NCI-H2171 treated with DMSO at 0.1 percent for 48 hours (cell line): ENCODE measurements at regions not wholly inside any gene's neighbourhood (a gene's known extent, or its start where the extent isn't known, plus 50 kb on each side); places are given as distances from the start of the nearest gene placed in this dataset.
"Not testable (repeated sequence)": the region's sequence is repeated elsewhere in the genome, so short reads cannot be mapped to it uniquely, and the experiment has no call there.

Source experiments
- DNase-seq: peaks from one replicate; lab custom pipeline; 2025; lab: John Stamatoyannopoulos, UW

DNA sequence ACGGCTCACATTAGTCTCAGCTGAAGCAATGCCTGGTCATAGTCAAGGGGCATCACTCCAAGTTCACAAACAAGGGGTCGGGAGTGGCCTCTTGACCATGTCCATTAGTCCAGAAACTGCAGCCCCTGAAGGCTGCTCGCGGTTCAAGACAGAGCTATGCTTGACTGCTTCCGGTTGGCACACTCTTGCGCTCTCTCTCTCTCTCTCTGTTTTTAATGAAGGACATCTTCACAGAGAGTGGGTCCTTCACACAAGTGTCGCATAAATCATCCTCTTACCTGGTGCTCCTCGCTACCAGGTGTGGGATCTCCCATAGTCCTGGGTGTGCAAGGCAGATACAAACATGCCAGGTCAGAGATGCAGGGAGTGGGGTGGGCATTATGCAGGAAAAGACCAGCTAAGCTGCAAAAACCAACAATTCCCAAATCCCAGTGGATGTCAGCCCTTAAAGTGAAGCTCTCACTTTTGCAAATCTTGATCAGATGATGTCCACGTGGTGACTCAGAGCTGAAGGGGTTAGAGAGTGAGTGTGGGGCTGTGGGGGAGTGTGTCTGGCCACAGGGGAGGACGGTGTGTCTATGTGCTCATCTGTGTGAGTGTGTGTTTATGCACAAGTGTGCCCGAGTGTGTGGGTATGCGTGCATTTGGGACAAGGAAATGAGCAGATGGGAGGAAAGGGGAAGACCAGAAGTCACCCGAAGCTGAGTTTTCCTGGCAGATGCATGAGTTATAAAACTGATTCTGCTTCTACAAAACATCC lies 83.7 kb upstream of the PPP2R2D start:
- no peak for DNase-seq

DNA sequence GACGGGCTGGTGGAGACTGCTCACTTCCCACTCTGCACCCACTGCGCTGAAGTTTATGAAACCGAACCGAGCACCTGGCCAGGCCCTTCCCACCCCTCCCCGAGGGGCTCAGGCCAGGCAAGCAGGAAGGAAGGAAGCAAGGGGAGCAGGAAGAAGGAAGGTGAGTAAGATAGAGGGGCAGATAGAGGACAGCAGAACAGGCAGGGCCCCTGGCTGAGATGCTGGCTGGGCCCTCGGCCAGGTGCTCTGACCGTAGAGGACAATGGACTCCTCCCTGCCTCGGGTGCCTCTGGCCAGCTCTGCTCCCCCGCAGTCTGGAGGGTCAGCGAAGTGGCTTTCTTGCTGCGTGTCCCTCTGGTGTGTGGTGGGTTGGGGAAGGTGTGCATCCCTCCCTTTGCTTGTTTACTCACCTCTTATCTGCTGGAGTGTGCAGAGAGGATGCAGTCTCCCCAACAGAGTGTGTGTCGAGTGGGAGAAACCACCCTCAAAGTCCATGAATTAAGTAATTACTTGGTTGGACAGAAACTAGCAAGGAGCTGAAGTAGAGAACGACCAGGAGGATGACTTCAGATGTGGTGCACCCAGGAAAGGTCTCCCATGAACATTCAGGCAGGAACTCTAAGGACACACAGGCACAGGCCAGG lies 82.8 kb upstream of the PPP2R2D start:
- DNase-seq: no peak

GRCh38 chr10:131818510-131819234 lies 82.1 kb upstream of the PPP2R2D start:
- no peak for DNase-seq

DNA sequence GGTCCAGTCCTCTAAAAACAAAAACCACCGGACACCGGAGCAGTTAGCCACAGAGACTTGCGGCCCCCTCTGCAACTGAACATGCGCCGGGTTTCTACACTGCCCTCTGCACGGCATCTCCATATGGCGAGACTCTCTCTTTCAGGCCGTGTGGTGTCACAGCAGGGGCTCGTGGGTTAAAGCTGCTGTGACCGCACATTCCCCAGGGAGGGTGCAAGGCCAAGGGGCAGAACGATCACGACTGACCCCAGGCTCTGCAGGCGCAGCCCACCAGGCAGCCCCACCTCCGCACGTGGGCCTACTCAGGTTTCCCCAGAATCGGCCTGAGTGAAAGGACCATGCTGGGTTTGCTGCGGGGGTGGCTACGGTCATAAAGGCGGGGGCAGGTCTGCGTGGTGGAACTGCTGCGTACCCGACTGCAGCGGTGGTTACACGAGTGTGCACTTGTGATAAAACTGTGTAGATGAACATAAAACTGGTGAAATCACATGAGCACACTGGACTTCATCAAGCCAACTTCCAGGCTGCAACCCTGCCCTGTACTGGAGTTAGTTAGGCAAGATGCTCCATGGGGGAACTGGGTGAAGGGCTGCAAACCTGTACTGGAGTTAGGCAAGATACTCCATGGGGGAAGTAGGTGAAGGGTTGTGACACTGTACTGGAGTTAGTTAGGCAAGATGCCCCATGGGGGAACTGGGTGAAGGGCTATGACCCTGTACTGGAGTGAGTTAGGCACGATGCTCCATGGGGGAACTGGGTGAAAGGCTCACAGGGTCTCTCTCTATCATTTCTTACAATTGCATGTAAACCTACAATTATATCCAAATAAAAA lies 81.4 kb upstream of the PPP2R2D start:
- DNase-seq: no peak

DNA sequence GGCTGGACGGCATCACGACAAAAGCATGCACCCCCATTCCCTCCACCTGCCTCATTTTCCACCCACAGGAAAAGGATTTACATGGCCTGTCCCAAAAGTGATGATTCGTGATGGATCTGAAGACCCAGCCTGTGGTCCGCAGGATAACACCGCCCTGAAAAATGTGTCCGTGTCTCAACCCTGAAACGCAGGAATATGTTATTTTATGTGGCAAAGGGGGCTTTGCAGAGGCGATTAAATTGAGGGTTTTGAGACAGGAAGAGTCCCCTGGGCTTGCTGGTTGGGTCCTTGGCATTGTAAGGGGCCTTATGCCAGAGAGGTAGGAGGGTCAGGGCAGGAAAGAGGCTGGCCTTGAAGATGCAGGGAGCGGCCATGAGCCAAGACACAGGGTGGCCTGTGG lies 80.2 kb upstream of the PPP2R2D start:
- no peak for DNase-seq

DNA sequence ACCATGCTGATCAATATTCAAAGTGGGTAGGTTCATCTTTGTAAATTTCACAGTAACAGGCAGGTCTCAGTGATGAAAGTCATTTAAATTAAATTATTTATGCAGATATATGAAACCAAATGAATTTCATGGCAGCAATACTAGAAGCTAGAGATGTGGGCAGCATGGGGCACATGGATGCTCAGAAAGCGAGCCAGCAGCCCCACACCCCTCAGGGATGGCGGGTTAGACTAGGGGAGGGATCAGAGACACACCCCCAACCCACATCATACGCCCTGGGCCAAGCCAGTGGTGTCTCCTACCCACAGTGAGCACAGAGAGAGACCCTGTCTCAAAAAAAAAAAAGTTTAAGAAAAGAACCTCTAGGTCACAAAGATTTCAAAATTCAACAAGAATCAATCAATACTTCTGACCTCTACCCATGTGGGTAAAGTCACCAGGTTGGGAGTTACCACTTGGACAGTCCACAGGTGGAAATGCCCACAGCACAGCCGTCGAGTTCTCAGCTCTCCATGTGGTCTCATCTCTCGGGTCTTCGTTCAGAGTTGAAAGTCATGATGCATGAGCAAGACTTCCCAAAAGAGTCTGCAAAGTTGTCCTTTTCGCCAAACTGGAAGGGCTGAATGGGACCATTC lies 79.3 kb upstream of the PPP2R2D start:
- DNase-seq: no peak

- DNase-seq: no peak
Measured at GRCh38 chr10:131822013-131822691, 78.7 kb upstream of the PPP2R2D start.

GRCh38 chr10:131822692-131823245 lies 78.0 kb upstream of the PPP2R2D start:
- no peak for DNase-seq

DNA sequence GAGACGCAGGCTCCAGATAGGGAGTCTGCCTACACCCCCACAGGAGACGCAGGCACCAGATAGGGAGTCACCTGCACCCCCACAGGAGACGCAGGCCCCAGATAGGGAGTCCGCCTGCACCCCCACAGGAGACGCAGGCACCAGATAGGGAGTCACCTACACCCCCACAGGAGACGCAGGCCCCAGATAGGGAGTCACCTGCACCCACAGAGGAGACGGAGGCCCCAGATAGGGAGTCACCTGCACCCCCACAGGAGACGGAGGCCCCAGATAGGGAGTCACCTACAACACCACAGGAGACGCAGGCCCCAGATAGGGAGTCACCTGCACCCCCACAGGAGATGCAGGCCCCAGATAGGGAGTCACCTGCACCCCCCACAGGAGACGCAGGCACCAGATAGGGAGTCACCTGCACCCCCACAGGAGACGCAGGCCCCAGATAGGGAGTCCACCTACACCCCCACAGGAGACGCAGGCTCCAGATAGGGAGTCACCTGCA lies 77.2 kb upstream of the PPP2R2D start:
- not testable (repeated sequence) for DNase-seq

DNA sequence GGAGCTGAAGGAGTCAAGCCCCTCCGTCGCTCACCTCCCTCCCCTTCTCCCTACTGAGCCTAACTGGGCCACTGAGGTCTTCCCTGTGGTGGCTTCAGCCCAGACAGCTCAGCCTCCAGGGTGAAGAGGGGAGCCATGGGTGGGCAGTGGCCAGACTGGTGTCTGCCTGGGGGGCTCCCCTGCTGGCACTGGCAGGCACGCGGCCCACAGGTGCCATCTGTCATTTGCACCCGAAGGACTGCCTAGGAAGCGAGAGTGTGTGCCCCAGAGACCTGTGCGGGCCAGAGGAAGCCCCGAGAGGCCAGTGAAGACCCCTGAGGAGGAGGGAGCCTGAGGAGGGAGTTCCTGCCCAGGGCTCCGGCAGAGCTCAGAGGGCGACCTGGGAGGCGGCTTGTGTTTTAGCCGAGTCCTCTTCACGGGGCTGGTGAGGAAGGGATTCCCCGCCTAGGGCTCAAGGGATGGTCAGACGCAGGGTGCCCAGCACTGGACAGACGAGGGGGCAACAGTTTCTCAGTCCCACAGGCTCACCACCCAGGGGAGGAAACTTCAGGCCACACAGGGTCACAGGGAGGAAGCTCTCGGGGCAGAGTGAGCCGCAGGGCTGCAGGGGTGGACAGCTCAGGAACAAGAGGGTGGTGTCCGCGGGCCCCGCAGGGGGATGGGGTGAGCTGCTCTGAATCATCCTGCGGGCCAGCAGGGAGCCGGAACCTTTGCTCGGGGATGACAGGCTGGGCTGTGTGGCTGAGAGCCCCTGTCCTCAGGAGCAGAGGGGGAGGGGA lies 76.2 kb upstream of the PPP2R2D start:
- no peak for DNase-seq

DNA sequence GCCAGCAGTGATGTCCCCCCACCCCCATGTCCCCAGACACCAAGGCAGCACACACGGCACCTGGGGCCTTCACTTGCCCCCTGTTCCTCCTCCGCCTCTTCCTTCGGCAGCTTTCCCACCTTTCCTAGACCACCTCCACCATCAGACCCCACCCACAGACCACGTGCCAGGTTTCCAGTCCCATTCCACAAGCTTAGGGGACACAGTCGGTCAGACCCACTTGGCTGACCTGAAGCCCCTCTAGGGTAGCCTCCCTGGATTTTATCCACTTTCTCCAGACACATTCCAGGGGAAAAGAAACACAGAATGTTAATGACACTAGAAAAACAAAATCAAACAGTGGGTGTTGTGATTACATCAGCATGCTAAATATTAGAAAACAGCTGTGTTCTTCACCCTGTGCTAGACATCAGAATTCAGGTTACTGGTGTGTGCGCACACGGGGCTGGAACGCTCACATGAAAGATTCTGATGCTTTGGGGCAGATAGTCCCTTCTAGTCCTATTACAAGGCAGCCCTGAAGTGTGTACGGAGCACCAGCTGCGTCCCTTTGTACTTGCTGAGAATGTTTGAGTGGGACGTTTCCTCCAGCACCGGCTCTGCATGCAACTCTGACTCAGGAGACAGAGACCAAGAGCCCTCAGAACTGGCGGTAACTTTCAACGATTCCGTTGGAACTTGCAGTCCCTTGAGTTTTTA lies 75.5 kb upstream of the PPP2R2D start:
- DNase-seq: no peak

GRCh38 chr10:131825960-131826650 lies 74.7 kb upstream of the PPP2R2D start:
- no peak for DNase-seq

- no peak for DNase-seq
Measured at GRCh38 chr10:131829156-131829930, 71.5 kb upstream of the PPP2R2D start.

- no peak for DNase-seq
Measured at GRCh38 chr10:131830446-131831130, 70.2 kb upstream of the PPP2R2D start.

DNA sequence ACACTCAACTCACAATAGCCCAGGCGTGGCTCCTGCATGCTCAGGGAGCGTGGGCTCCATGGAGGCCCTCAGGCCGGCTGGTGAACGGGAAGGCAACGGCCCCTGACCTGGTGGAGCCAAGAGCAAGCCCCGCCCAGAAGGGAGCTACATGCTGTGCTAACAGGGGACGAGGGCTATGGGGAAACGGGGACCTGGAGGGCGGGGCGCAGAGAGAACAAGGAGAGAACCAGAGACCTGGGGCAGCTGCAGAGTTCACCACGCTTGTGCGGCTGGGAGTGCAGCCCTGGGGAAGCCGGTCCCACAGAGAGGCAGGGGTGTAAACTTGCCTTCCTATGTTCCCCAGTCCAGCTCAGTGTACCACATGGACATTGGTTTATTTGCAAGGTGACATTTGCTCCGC lies 69.2 kb upstream of the PPP2R2D start:
- DNase-seq: no peak

- DNase-seq: no peak
Measured at GRCh38 chr10:131832056-131832685, 68.6 kb upstream of the PPP2R2D start.

- no peak for DNase-seq
Measured at GRCh38 chr10:131833013-131833412, 67.8 kb upstream of the PPP2R2D start.
